ENCODE measurements at regions not wholly inside any gene's neighbourhood (a gene's known extent, or its start where the extent isn't known, plus 50 kb on each side); places are given as distances from the start of the nearest gene placed in this dataset.
"Not testable (repeated sequence)": the region's sequence is repeated elsewhere in the genome, so short reads cannot be mapped to it uniquely, and the experiment has no call there.

DNA sequence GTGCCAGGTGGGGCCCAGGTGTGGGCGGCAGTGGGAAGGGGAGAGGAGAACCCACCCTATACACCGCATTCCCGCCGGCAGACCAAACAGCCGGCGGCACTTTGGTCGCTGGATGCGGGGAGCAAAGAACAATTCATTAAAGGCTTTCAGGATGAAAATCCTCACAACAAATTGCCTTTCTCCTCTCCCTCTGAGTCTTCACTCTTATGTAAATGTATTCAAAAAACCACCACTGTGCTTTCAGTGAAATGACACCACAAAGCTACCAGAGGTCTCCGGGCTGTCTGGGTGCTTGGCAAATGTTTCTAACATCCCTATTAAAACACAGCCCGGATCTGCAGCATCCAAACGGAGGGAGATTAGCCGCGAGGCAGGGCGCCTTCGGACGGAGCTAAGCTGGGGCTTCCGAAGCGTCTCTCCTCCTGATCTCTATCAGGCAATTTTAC, 171.8 kb upstream of the TBL1X start:
- Histone ChIP-seq H3K4me1 (no peaks in the 10 kb centered on the region), H3K79me2 (no peaks in the 10 kb centered on the region), H3K9me3 (ENCODE audit: control insufficient read depth, low read length) (no peaks in the 10 kb centered on the region), H2AFZ (peak overlapping the region; percentile 53), H3K27ac (peak overlapping the region; percentile 56), H3K27me3 (ENCODE audit: control insufficient read depth, insufficient read depth, low read length) (no peaks in the 10 kb centered on the region), H3K4me2 (ENCODE audit: low read length) (peak overlapping the region; percentile 51), H3K4me3 (ENCODE audit: low read depth, low read length) (peak overlapping the region; percentile 16), H3K36me3 (ENCODE audit: control insufficient read depth, insufficient read depth, low read length) (no peaks in the 10 kb centered on the region), H3K9ac (no peak overlapping the region)
- TF ChIP-seq, protein P1, sequence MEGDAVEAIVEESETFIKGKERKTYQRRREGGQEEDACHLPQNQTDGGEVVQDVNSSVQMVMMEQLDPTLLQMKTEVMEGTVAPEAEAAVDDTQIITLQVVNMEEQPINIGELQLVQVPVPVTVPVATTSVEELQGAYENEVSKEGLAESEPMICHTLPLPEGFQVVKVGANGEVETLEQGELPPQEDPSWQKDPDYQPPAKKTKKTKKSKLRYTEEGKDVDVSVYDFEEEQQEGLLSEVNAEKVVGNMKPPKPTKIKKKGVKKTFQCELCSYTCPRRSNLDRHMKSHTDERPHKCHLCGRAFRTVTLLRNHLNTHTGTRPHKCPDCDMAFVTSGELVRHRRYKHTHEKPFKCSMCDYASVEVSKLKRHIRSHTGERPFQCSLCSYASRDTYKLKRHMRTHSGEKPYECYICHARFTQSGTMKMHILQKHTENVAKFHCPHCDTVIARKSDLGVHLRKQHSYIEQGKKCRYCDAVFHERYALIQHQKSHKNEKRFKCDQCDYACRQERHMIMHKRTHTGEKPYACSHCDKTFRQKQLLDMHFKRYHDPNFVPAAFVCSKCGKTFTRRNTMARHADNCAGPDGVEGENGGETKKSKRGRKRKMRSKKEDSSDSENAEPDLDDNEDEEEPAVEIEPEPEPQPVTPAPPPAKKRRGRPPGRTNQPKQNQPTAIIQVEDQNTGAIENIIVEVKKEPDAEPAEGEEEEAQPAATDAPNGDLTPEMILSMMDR (IDR thresholded peaks at IDR 0.05) = no peak

DNA sequence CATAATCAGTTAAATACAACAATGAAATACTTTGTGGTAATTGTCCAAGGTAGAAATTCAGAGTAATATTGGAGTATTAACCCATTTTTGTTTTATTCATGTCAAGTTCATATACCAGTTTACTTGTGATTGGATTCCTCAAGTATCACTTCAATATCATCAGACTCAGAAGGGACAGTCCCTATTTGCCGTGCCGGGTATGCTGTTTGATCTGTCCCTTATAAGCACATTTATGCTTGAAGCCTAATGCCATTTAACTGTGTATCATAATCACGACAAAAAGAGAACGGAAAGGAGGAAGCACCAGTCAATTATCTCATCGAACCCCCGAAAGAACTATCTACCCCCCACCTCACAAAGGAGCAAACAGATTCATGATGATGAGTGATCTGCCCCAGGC, 171.0 kb upstream of the TBL1X start:
- TF ChIP-seq, protein P1 (IDR thresholded peaks at IDR 0.05) = no peak
- Histone ChIP-seq H3K4me3 (ENCODE audit: low read depth, low read length) (no peak overlapping the region), H3K27me3 (ENCODE audit: control insufficient read depth, insufficient read depth, low read length) (no peaks in the 10 kb centered on the region), H2AFZ (no peak overlapping the region), H3K4me2 (ENCODE audit: low read length) (no peak overlapping the region), H3K36me3 (ENCODE audit: control insufficient read depth, insufficient read depth, low read length) (no peaks in the 10 kb centered on the region), H3K9me3 (ENCODE audit: control insufficient read depth, low read length) (no peaks in the 10 kb centered on the region), H3K79me2 (no peaks in the 10 kb centered on the region), H3K9ac (no peak overlapping the region), H3K4me1 (no peaks in the 10 kb centered on the region), H3K27ac (no peak overlapping the region)

DNA sequence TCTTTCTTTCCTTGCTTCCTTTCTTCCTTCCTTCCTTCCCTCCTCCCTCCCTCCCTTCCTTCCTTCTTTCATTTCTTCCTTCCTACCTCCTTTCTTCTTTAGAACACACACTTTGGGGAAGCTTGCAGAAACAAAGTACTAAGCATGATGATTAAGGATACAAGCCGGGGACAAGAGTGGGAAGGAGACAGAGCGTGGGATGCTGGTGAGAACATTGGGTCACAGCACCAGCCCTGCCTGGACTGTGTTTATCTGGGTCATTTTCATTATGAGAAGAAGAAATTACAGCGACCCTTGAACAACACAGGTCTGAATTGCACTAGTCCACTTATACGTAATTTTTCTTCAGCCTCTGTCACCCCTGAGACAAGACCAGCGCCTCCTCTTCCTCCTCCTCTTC, 169.3 kb upstream of the TBL1X start:
- Histone ChIP-seq H3K4me1 (no peaks in the 10 kb centered on the region), H3K79me2 (no peaks in the 10 kb centered on the region), H3K4me2 (ENCODE audit: low read length) (no peak overlapping the region), H2AFZ (no peak overlapping the region), H3K9me3 (ENCODE audit: control insufficient read depth, low read length) (no peaks in the 10 kb centered on the region), H3K27me3 (ENCODE audit: control insufficient read depth, insufficient read depth, low read length) (no peaks in the 10 kb centered on the region), H3K9ac (no peak overlapping the region), H3K36me3 (ENCODE audit: control insufficient read depth, insufficient read depth, low read length) (no peaks in the 10 kb centered on the region), H3K4me3 (ENCODE audit: low read depth, low read length) (no peak overlapping the region), H3K27ac (no peak overlapping the region)
- TF ChIP-seq, protein P1 (IDR thresholded peaks at IDR 0.05) = no peak

DNA sequence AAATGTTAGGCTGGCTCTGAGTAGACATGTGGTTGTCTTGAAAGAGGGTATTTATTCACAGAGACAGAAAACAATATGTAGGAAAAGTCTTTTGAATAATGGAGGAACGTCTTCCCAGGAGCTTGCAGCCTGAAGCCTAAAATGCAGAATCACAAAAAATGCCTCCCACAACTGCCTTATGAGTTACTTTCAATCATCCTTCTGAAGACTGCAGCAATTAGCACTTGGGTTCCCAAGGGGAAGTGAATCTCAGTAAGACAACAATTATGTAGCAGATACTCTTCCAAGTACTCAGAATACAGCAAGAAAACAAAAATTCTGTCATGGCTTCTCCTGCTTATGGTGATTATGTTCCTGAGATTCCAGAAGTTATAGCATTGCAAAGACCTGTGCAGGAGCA, 166.6 kb upstream of the TBL1X start:
- H3K27me3 ChIP-seq (ENCODE audit: control insufficient read depth, insufficient read depth, low read length) = no peaks in the 10 kb centered on the region
- H3K4me2 ChIP-seq (ENCODE audit: low read length) = no peak overlapping the region
- TF ChIP-seq, protein P1 (IDR thresholded peaks at IDR 0.05) = no peak
- no peak overlapping the region for H3K4me3 ChIP-seq (ENCODE audit: low read depth, low read length)
- H3K27ac ChIP-seq = no peak overlapping the region
- H3K9me3 ChIP-seq (ENCODE audit: control insufficient read depth, low read length) = no peaks in the 10 kb centered on the region
- H2AFZ ChIP-seq = no peak overlapping the region
- no peak overlapping the region for H3K9ac ChIP-seq
- no peaks in the 10 kb centered on the region for H3K79me2 ChIP-seq
- H3K4me1 ChIP-seq = no peaks in the 10 kb centered on the region
- no peaks in the 10 kb centered on the region for H3K36me3 ChIP-seq (ENCODE audit: control insufficient read depth, insufficient read depth, low read length)

DNA sequence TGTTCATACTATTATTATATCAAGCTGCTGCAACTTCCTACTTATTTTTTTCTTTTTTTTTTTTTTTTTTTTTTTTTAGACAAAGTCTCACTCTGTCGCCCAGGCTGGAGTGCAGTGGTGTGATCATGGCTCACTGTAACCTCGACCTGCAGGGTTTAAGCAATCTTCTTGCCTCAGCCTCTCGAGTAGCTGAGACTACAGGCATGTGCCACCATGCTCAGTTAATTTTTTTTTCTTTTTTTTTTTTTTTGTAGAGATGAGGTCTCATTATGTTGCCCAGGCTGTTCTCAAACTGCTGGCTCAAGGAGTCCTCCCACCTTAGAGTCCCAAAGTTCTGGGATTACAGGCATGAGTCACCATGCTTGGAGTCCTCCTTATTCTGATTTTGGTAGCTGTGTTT, 165.2 kb upstream of the TBL1X start:
- not testable (repeated sequence) for H3K9me3 ChIP-seq (ENCODE audit: control insufficient read depth, low read length); H3K4me1 ChIP-seq; H2AFZ ChIP-seq; H3K36me3 ChIP-seq (ENCODE audit: control insufficient read depth, insufficient read depth, low read length); H3K27me3 ChIP-seq (ENCODE audit: control insufficient read depth, insufficient read depth, low read length); H3K9ac ChIP-seq; H3K79me2 ChIP-seq; H3K4me2 ChIP-seq (ENCODE audit: low read length); H3K4me3 ChIP-seq (ENCODE audit: low read depth, low read length); H3K27ac ChIP-seq

All from parathyroid adenoma (tissue), 2 donors.